H9 (cell line): ENCODE measurements at regions not wholly inside any gene's neighbourhood (a gene's known extent, or its start where the extent isn't known, plus 50 kb on each side); places are given as distances from the start of the nearest gene placed in this dataset.
A peak's percentile ranks its signal among the peaks of the same experiment; 100 is the strongest.

Experiments
- DNase-seq: peaks from one replicate; pipeline ENCODE4 v3.0.0-alpha.2; 2017
- H2AFZ ChIP-seq: one replicate; pipeline ENCODE4 v1.6.1; 2013; ENCODE audit warnings: mild to moderate bottlenecking, low read length, control low read depth, moderate library complexity
- H2AK5ac ChIP-seq: 2 replicates; pipeline ENCODE4 v1.6.1; 2013; ENCODE audit warnings: low read length, control low read depth, mixed read lengths; ENCODE audit not compliant: insufficient read length
- H2BK120ac ChIP-seq: one replicate; pipeline ENCODE4 v1.6.1; 2013; ENCODE audit warnings: low read depth, mild to moderate bottlenecking, low read length, control low read depth, inconsistent platforms; ENCODE audit not compliant: poor library complexity, severe bottlenecking
- H2BK12ac ChIP-seq: 2 replicates; pipeline ENCODE4 v1.6.1; 2013; ENCODE audit warnings: low read length, control low read depth, mixed read lengths, low read depth; ENCODE audit not compliant: insufficient read length
- H2BK15ac ChIP-seq: 2 replicates; pipeline ENCODE4 v1.6.1; 2013; ENCODE audit warnings: low read depth, low read length, control low read depth
- H2BK20ac ChIP-seq: one replicate; pipeline ENCODE4 v1.6.1; 2013; ENCODE audit warnings: low read depth, mild to moderate bottlenecking, low read length, control low read depth, inconsistent platforms; ENCODE audit not compliant: poor library complexity, severe bottlenecking
- H2BK5ac ChIP-seq: 2 replicates; pipeline ENCODE4 v1.6.1; 2013; ENCODE audit warnings: low read length, control low read depth, mixed read lengths; ENCODE audit not compliant: insufficient read length
- H3K14ac ChIP-seq: 2 replicates; pipeline ENCODE4 v1.6.1; 2013; ENCODE audit warnings: low read length, control low read depth; ENCODE audit not compliant: insufficient read depth
- H3K18ac ChIP-seq: 2 replicates; pipeline ENCODE4 v1.6.1; 2013; ENCODE audit warnings: low read depth, mild to moderate bottlenecking, mixed read lengths, low read length, control low read depth; ENCODE audit not compliant: insufficient read length
- H3K23ac ChIP-seq: 2 replicates; pipeline ENCODE4 v1.6.1; 2013; ENCODE audit warnings: low read length, control low read depth, mixed read lengths, low read depth; ENCODE audit not compliant: insufficient read length
- H3K23me2 ChIP-seq: 2 replicates; pipeline ENCODE4 v1.6.1; 2013; ENCODE audit warnings: low read depth, mild to moderate bottlenecking, mixed read lengths, low read length, control low read depth; ENCODE audit not compliant: insufficient read length, poor library complexity, severe bottlenecking
- H3K27ac ChIP-seq: 2 replicates; pipeline ENCODE4 v1.5.1; 2013; ENCODE audit warnings: low read length, control low read depth, mixed read lengths, low read depth; ENCODE audit not compliant: insufficient read length
- H3K27me3 ChIP-seq: 2 replicates; pipeline ENCODE4 v1.6.1; 2013; ENCODE audit warnings: low read length, control low read depth, inconsistent platforms; ENCODE audit not compliant: insufficient read depth
- H3K4ac ChIP-seq: 2 replicates; pipeline ENCODE4 v1.6.1; 2013; ENCODE audit warnings: low read depth, mild to moderate bottlenecking, control low read depth, inconsistent platforms, low read length, moderate library complexity
- H3K4me1 ChIP-seq: 2 replicates; pipeline ENCODE4 v1.6.1; 2013; ENCODE audit warnings: low read length, control low read depth, inconsistent platforms; ENCODE audit not compliant: insufficient read depth
- H3K4me2 ChIP-seq: 2 replicates; pipeline ENCODE4 v1.6.1; 2013; ENCODE audit warnings: low read length, control low read depth, mixed read lengths; ENCODE audit not compliant: insufficient read length, insufficient read depth
- H3K56ac ChIP-seq: 2 replicates; pipeline ENCODE4 v1.6.1; 2013; ENCODE audit warnings: low read depth, mild to moderate bottlenecking, mixed read lengths, low read length, control low read depth; ENCODE audit not compliant: insufficient read length
- H3K79me1 ChIP-seq: 2 replicates; pipeline ENCODE4 v1.6.1; 2013; ENCODE audit warnings: low read depth, mild to moderate bottlenecking, moderate library complexity, low read length, control low read depth, inconsistent platforms; ENCODE audit not compliant: insufficient read depth, poor library complexity, severe bottlenecking
- H3K79me2 ChIP-seq: 2 replicates; pipeline ENCODE4 v1.6.1; 2013; ENCODE audit warnings: low read length, control low read depth, inconsistent platforms; ENCODE audit not compliant: insufficient read depth
- H3K9ac ChIP-seq: 2 replicates; pipeline ENCODE4 v1.6.1; 2013; ENCODE audit warnings: low read length, control low read depth, mixed read lengths; ENCODE audit not compliant: insufficient read length; ENCODE audit errors: extremely low read depth
- H3K9me3 ChIP-seq: one replicate; pipeline ENCODE4 v1.6.1; 2013; ENCODE audit warnings: low read depth, low read length, inconsistent platforms; ENCODE audit not compliant: control insufficient read depth
- H3T11ph ChIP-seq: one replicate; pipeline ENCODE4 v1.6.1; 2013; ENCODE audit warnings: mild to moderate bottlenecking, low read length, control low read depth, inconsistent platforms
- H4K20me1 ChIP-seq: one replicate; pipeline ENCODE4 v1.6.1; 2013; ENCODE audit not compliant: control insufficient read depth, insufficient read length, insufficient read depth
- H4K5ac ChIP-seq: 2 replicates; pipeline ENCODE4 v1.6.1; 2013; ENCODE audit warnings: low read depth, mild to moderate bottlenecking, mixed read lengths, low read length, control low read depth; ENCODE audit not compliant: insufficient read length
- H4K8ac ChIP-seq: replicated peaks from 2 replicates; pipeline ENCODE4 v1.6.1; 2013; ENCODE audit warnings: low read length, control low read depth, mixed read lengths, low read depth; ENCODE audit not compliant: insufficient read length
- H4K91ac ChIP-seq: 2 replicates; pipeline ENCODE4 v1.6.1; 2013; ENCODE audit warnings: low read depth, mild to moderate bottlenecking, moderate library complexity, mixed read lengths, low read length, control low read depth; ENCODE audit not compliant: insufficient read length
- H3K27ac Mint-ChIP-seq, 3 experiments: 2 replicates in 2 of 3; 3 replicates in 1 of 3; pipeline ENCODE4 v1.8.0; 2020 to 2021; ENCODE audit warnings: mixed read lengths in 3 of 3, mild to moderate bottlenecking in 1 of 3, moderate library complexity in 1 of 3
- H3K27me3 Mint-ChIP-seq: 2 replicates; pipeline ENCODE4 v1.8.0; 2021; ENCODE audit warnings: low read depth, mild to moderate bottlenecking, moderate library complexity, mixed read lengths
- H3K36me3 Mint-ChIP-seq, 3 experiments: 2 replicates in 2 of 3; 3 replicates in 1 of 3; pipeline ENCODE4 v1.8.0; 2020 to 2021; ENCODE audit warnings: low read depth in 3 of 3, mixed read lengths in 3 of 3; ENCODE audit not compliant: insufficient read depth in 1 of 3
- H3K4me1 Mint-ChIP-seq, 2 experiments: 2 replicates each; pipeline ENCODE4 v1.8.0; 2020; ENCODE audit warnings: mixed read lengths in 2 of 2
- H3K4me3 Mint-ChIP-seq, 2 experiments: 2 replicates in 1 of 2; 3 replicates in 1 of 2; pipeline ENCODE4 v1.8.0; 2020 to 2021; ENCODE audit warnings: mild to moderate bottlenecking in 2 of 2, mixed read lengths in 2 of 2, moderate library complexity in 1 of 2
- H3K9me3 Mint-ChIP-seq, 2 experiments: 2 replicates in 1 of 2; 3 replicates in 1 of 2; pipeline ENCODE4 v1.8.0; 2020; ENCODE audit warnings: mild to moderate bottlenecking in 2 of 2, mixed read lengths in 2 of 2, moderate library complexity in 1 of 2
- CTCF ChIP-seq: fragments of 200-600 bp; sonication (generic); conservative IDR thresholded peaks from 3 replicates; pipeline ENCODE4 v1.8.0; 2021; ENCODE audit warnings: antibody characterized with exemption, mild to moderate bottlenecking
- WGBS: extraction: QIAGEN DNeasy Blood & Tissue Kit; methylation state at CpG from one replicate; pipeline ENCODE4 v1.1.7; 2013; ENCODE audit warnings: missing lambda C conversion rate, low lambda C conversion rate, mixed read lengths; ENCODE audit not compliant: insufficient read length; ENCODE audit errors: extremely low coverage; 5-methylcytosine and 5-hydroxymethylcytosine counted together

- Histone ChIP-seq H2BK15ac (no peak overlapping the region), H3T11ph (no peak overlapping the region), H3K4me2 (no peak overlapping the region), H3K14ac (no peak overlapping the region), H4K8ac (no peak overlapping the region), H3K79me1 (no peaks in the 10 kb centered on the region), H2BK5ac (no peak overlapping the region), H3K79me2 (no peaks in the 10 kb centered on the region), H2BK12ac (no peak overlapping the region), H3K9me3 (no peaks in the 10 kb centered on the region), H3K27me3 (no peaks in the 10 kb centered on the region), H4K91ac (no peak overlapping the region), H4K5ac (no peak overlapping the region), H3K9ac (no peak overlapping the region), H4K20me1 (no peaks in the 10 kb centered on the region), H2AK5ac (no peak overlapping the region), H3K18ac (no peak overlapping the region), H3K23ac (no peak overlapping the region), H3K27ac (no peak overlapping the region), H3K4me1 (no peaks in the 10 kb centered on the region), H2AFZ (no peak overlapping the region), H2BK20ac (no peak overlapping the region), H3K4ac (no peak overlapping the region), H2BK120ac (no peak overlapping the region), H3K56ac (no peak overlapping the region), H3K23me2 (no peaks in the 10 kb centered on the region)
- no CpG with 5 or more reads among the region's 6 CpGs for WGBS
- no peak overlapping the region for H3K4me3 Mint-ChIP-seq
- TF ChIP-seq CTCF: peak; percentile 39
- H3K9me3 Mint-ChIP-seq: no peaks in the 10 kb centered on the region
- H3K27me3 Mint-ChIP-seq: no peaks in the 10 kb centered on the region
- DNase-seq: no peak
- H3K4me1 Mint-ChIP-seq: no peaks in the 10 kb centered on the region
- H3K27ac Mint-ChIP-seq: no peak overlapping the region
- no peaks in the 10 kb centered on the region for H3K36me3 Mint-ChIP-seq
Observed at GRCh38 chr18:76169733-76170132, 325.3 kb downstream of the ZNF516 start.
